NT2/D1 (cell line): ENCODE measurements at regions not wholly inside any gene's neighbourhood (a gene's known extent, or its start where the extent isn't known, plus 50 kb on each side); places are given as distances from the start of the nearest gene placed in this dataset.

Experiments used
- DNase-seq: peaks from one replicate; pipeline ENCODE4 v3.0.0-alpha.2; 2011; ENCODE audit warnings: low read depth, low spot score
- H3K27me3 ChIP-seq: 2 replicates; pipeline ENCODE4 v1.6.0; 2011; ENCODE audit warnings: mild to moderate bottlenecking; ENCODE audit not compliant: insufficient read length, insufficient read depth
- H3K36me3 ChIP-seq: 2 replicates; pipeline ENCODE4 v1.6.1; 2011; ENCODE audit warnings: mild to moderate bottlenecking, low read length, mixed read lengths; ENCODE audit not compliant: insufficient read depth, insufficient read length
- H3K4me1 ChIP-seq: 2 replicates; pipeline ENCODE4 v1.5.1; 2011; ENCODE audit not compliant: insufficient read depth, insufficient read length
- H3K4me3 ChIP-seq: 2 replicates; pipeline ENCODE4 v1.5.1; 2011; ENCODE audit warnings: low read depth; ENCODE audit not compliant: insufficient read length
- H3K9ac ChIP-seq: 2 replicates; pipeline ENCODE4 v1.6.0; 2011; ENCODE audit warnings: low read depth; ENCODE audit not compliant: insufficient read length
- H3K9me3 ChIP-seq: 2 replicates; pipeline ENCODE4 v1.5.1; 2011; ENCODE audit warnings: mild to moderate bottlenecking, low read length; ENCODE audit not compliant: insufficient read depth
- SUZ12 ChIP-seq: IDR thresholded peaks from 2 replicates; pipeline ENCODE4 v1.6.1; 2011; ENCODE audit not compliant: insufficient read length, insufficient read depth; ENCODE audit errors: extremely low read depth
- YY1 ChIP-seq: IDR thresholded peaks from 2 replicates; pipeline ENCODE4 v1.6.1; 2011; ENCODE audit not compliant: insufficient read length, insufficient read depth
- ZNF274 ChIP-seq: IDR thresholded peaks from 2 replicates; pipeline ENCODE4 v1.6.1; 2011; ENCODE audit warnings: mild to moderate bottlenecking, low read depth, low read length

GRCh38 chr1:170789063-170789462 lies 125.1 kb downstream of the PRRX1 start:
- Histone ChIP-seq H3K4me3 (no peak overlapping the region), H3K27me3 (no peaks in the 10 kb centered on the region), H3K4me1 (no peaks in the 10 kb centered on the region), H3K9ac (no peak overlapping the region), H3K36me3 (no peaks in the 10 kb centered on the region), H3K9me3 (no peaks in the 10 kb centered on the region)
- TF ChIP-seq SUZ12 (no peak), ZNF274 (no peak), YY1 (no peak)
- no peak for DNase-seq

- Histone ChIP-seq H3K36me3 (no peaks in the 10 kb centered on the region), H3K27me3 (no peaks in the 10 kb centered on the region), H3K9ac (no peak overlapping the region), H3K4me1 (no peaks in the 10 kb centered on the region), H3K9me3 (no peaks in the 10 kb centered on the region), H3K4me3 (no peak overlapping the region)
- TF ChIP-seq YY1: no peak
- no peak for TF ChIP-seq SUZ12
- TF ChIP-seq ZNF274: no peak
- no peak for DNase-seq
These were observed 126.2 kb downstream of the PRRX1 start for GRCh38 chr1:170790175-170790574.

GRCh38 chr1:170790651-170791071 lies 126.7 kb downstream of the PRRX1 start:
- Histone ChIP-seq H3K27me3 (no peaks in the 10 kb centered on the region), H3K9me3 (no peaks in the 10 kb centered on the region), H3K9ac (no peak overlapping the region), H3K4me1 (no peaks in the 10 kb centered on the region), H3K4me3 (no peak overlapping the region), H3K36me3 (no peaks in the 10 kb centered on the region)
- TF ChIP-seq YY1 (no peak), ZNF274 (no peak), SUZ12 (no peak)
- DNase-seq: no peak

GRCh38 chr1:170791941-170792340 lies 128.0 kb downstream of the PRRX1 start:
- Histone ChIP-seq H3K36me3 (no peaks in the 10 kb centered on the region), H3K9me3 (no peaks in the 10 kb centered on the region), H3K4me1 (no peaks in the 10 kb centered on the region), H3K9ac (no peak overlapping the region), H3K4me3 (no peak overlapping the region), H3K27me3 (no peaks in the 10 kb centered on the region)
- DNase-seq: no peak
- TF ChIP-seq ZNF274: no peak
- no peak for TF ChIP-seq SUZ12
- no peak for TF ChIP-seq YY1

GRCh38 chr1:170800265-170800664 lies 135.1 kb upstream of the MROH9 start:
- Histone ChIP-seq H3K4me3 (no peak overlapping the region), H3K36me3 (no peaks in the 10 kb centered on the region), H3K27me3 (no peaks in the 10 kb centered on the region), H3K9ac (no peak overlapping the region), H3K9me3 (no peaks in the 10 kb centered on the region), H3K4me1 (no peaks in the 10 kb centered on the region)
- DNase-seq: no peak
- TF ChIP-seq SUZ12: no peak
- TF ChIP-seq ZNF274: no peak
- no peak for TF ChIP-seq YY1

- H3K27me3 ChIP-seq: no peaks in the 10 kb centered on the region
- no peaks in the 10 kb centered on the region for H3K9me3 ChIP-seq
- H3K9ac ChIP-seq: no peak overlapping the region
- TF ChIP-seq YY1: no peak
- TF ChIP-seq SUZ12: no peak
- TF ChIP-seq ZNF274: no peak
- H3K4me1 ChIP-seq: no peaks in the 10 kb centered on the region
- H3K4me3 ChIP-seq: no peak overlapping the region
- H3K36me3 ChIP-seq: no peaks in the 10 kb centered on the region
- DNase-seq: no peak
These were observed 134.5 kb upstream of the MROH9 start for GRCh38 chr1:170800812-170801211.

- H3K36me3 ChIP-seq: no peaks in the 10 kb centered on the region
- no peak overlapping the region for H3K4me3 ChIP-seq
- H3K9ac ChIP-seq: no peak overlapping the region
- TF ChIP-seq YY1 (no peak), ZNF274 (no peak), SUZ12 (no peak)
- no peak for DNase-seq
- no peaks in the 10 kb centered on the region for H3K27me3 ChIP-seq
- H3K4me1 ChIP-seq: no peaks in the 10 kb centered on the region
- H3K9me3 ChIP-seq: no peaks in the 10 kb centered on the region
These were observed 131.6 kb upstream of the MROH9 start for GRCh38 chr1:170803711-170804110.
